Esophagus squamous epithelium (tissue), 4 donors: ENCODE measurements at regions not wholly inside any gene's neighbourhood (a gene's known extent, or its start where the extent isn't known, plus 50 kb on each side); places are given as distances from the start of the nearest gene placed in this dataset.
"Not testable (repeated sequence)": the region's sequence is repeated elsewhere in the genome, so short reads cannot be mapped to it uniquely, and the experiment has no call there.

ENCODE experiments used
- POLR2A ChIP-seq, 4 donors: fragments of 450-650 bp; IDR thresholded peaks; one replicate each; pipeline ENCODE4 v1.6.1; 2017; ENCODE audit warnings: antibody characterized with exemption in 4 of 4, mild to moderate bottlenecking in 4 of 4, moderate library complexity in 3 of 4
- TF ChIP-seq, protein P1 (sequence below), 6 experiments: fragments of 450-650 bp in 4 of 6; fragments of 200-600 bp in 2 of 6; sonication (generic) in 2 of 6; IDR thresholded peaks; one replicate each; pipeline ENCODE4 v1.5.1; 2016 to 2019; ENCODE audit warnings: antibody characterized with exemption in 6 of 6, mild to moderate bottlenecking in 4 of 6, moderate library complexity in 4 of 6

DNA sequence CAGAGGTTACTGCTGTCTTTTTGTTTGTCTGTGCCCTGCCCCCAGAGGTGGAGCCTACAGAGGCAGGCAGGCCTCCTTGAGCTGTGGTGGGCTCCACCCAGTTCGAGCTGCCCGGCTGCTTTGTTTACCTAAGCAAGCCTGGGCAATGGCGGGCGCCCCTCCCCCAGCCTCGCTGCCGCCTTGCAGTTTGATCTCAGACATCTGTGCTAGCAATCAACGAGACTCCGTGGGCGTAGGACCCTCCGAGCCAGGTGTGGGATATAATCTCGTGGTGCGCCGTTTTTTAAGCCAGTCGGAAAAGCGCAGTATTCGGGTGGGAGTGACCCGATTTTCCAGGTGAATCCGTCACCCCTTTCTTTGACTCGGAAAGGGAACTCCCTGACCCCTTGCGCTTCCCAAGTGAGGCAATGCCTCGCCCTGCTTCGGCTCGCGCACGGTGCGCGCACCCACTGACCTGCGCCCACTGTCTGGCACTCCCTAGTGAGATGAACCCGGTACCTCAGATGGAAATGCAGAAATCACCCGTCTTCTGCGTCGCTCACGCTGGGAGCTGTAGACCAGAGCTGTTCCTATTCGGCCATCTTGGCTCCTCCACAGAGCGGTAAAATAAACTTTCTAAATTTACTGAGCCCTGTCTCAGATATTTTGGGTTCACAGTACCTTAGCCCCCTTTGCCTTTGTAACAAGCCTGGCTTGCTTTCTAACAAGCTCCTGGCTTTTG, 64.9 kb upstream of the ENPEP start:
- TF ChIP-seq, protein P1, sequence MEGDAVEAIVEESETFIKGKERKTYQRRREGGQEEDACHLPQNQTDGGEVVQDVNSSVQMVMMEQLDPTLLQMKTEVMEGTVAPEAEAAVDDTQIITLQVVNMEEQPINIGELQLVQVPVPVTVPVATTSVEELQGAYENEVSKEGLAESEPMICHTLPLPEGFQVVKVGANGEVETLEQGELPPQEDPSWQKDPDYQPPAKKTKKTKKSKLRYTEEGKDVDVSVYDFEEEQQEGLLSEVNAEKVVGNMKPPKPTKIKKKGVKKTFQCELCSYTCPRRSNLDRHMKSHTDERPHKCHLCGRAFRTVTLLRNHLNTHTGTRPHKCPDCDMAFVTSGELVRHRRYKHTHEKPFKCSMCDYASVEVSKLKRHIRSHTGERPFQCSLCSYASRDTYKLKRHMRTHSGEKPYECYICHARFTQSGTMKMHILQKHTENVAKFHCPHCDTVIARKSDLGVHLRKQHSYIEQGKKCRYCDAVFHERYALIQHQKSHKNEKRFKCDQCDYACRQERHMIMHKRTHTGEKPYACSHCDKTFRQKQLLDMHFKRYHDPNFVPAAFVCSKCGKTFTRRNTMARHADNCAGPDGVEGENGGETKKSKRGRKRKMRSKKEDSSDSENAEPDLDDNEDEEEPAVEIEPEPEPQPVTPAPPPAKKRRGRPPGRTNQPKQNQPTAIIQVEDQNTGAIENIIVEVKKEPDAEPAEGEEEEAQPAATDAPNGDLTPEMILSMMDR (IDR thresholded peaks at IDR 0.05), result not testable (repeated sequence)
- TF ChIP-seq POLR2A (IDR thresholded peaks at IDR 0.05), result not testable (repeated sequence)
